Anterior cingulate cortex (tissue), 58 donors: ENCODE measurements at regions not wholly inside any gene's neighbourhood (a gene's known extent, or its start where the extent isn't known, plus 50 kb on each side); places are given as distances from the start of the nearest gene placed in this dataset.
A peak's percentile ranks its signal among the peaks of the same experiment; 100 is the strongest.

Source experiments
- DNase-seq, 58 donors: peaks; one replicate each; lab custom pipeline; 2025; lab: John Stamatoyannopoulos, UW

DNA sequence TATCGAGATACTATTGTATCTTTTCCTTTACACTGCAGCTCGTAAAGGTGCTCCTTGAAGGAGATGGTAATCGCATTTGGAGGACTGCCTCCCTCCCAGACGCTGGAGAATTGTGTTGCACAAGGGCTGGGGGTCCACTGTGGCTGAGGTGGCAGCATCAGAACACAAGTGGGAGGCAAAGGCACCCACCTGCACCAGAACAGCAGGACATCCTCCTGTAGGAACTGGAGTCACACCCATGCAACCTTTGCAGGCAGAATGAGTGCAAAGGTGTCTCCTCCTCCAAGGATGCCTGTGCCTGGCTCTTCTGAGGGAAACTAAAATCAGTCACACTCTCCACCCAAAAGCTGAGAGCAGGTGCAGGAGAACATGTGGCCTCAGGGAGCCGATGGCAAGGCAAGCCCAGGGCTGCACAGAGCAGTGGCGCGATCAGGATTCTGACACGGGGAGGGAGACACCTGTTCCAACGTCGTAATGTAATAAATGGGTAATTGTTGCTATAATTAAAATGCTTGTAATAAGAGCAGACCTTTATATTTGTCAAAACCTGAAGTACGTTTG is 1501.4 kb downstream of the TBC1D22A start:
- no peak for DNase-seq

DNA sequence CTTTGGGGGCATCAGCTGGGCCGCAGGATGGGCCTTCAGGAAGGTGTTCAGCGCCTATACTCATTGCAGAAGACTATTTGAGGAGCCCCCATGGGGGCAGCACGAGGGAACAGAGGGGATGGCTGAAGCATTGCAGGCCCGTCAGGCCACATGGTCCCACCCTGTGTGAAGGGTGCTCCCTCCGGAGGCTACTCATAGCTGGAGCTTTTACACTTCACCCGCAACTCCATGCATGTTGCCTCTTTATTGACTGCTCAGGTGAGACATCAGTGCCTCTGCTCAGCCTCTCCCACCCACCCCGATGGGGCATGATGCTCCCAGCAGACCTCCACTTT is 1500.9 kb downstream of the TBC1D22A start:
- no peak for DNase-seq

DNA sequence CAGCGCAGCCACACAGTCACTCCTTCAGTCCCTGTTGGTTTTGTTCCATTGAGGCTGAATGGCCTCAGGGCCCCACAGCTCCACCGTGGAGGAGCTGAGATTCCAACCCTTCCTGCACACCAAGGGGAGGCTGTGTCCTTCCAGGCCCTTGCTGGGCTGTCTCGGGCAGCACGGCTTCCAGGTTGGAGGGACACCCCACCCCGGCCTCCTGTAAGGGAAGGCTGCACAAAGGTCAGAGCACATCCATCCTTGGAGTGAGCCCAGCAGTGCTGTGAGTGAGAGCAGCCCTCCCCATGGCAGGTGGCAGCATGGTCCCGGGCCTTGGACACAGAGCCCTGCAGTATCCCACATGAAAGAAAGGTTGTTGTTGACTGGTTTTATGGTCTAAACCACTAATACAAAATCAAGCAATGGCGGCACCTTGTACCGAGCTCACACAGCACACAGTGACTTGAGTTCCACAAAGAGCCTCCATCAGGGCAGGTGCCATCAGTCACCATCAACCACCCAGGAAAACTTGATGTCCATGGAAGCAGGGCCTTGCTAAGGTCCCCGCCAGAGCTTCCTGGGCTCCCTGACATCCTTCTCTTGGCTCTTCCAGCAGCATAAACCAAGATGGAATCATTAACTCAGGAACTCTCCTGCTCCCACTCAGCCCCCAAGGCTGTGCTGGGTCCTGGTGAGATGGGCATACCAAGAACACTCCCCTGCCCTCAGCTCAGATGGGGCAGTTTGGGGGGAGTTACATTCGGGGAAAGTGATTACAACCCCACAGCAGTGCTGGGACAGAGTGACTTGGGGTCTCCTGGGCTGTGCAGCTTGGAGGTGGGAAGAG is 1500.4 kb downstream of the TBC1D22A start:
- no peak for DNase-seq

DNA sequence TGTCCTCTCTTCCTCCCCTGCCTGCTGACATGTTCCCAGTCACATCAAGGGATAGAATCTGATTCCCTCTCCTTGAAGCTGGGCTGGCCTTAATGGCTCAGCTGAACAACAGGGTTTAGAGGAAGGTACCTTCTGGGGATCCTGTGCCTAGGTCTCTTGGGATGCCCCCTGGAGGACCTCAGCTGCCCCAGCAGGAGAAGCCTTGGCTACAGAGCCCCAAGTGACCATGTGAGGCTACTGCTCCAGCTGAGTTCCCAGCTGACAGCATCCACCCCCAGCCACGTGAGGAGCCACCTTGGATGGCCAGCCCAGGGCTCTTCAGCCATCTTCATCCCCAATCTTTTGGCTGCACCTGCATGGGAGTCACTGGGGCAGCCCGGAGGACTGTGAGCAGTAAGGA is 1499.3 kb downstream of the TBC1D22A start:
- DNase-seq = no peak

DNA sequence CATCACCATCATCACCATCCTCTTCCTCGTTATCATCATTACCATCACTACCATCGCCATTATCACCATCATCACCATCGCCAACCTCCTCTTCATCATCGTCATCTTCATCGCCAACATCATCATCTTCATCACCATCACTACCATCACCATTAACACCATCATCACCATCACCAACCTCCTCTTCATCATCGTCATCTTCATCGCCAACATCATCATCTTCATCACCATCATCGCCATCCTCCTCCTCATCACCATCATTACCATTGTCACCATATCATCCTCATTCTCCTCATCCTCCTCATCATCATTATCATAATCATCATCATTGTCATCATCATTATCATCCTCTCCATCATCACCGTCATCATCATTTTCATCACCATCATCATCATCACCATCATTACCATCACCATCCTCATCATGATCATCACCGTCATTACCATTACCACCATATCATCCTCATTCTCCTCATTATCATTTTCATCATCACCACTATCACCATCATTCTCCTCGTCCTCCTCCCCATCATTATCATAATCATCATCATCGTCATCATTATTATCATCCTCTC is 1498.7 kb downstream of the TBC1D22A start:
- DNase-seq = no peak

DNA sequence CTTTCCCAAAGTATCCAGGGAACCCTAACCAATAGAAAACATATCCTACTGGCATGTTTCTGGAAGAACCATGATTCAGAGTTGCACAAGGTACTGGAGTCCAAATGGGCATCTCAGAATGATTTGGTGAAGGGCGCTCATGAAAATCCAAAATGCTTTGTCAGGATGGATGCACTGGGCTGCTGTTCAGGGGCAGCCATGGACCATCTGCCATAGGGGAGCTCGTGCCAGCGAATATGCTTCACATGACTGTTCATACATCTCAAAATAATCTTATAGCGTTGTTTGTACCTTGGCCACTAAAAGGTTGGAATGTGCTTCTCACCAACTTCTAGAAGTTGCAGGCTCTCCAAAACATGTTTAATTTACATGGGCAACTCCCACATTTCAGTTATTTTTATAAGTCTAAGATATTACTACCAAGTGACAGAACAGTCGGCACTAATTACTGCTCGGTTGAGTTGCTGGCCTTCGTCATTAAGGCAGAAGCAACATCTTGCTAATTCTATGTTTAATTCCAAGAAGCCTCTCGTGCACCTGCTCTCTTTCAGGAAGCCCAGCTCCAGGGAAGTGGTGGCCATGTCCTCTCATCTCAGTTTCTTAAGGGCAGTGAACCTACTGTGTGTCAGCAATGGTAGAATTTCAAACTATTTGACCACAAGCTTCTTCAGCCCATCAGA is 1497.7 kb downstream of the TBC1D22A start:
- DNase-seq = no peak

DNA sequence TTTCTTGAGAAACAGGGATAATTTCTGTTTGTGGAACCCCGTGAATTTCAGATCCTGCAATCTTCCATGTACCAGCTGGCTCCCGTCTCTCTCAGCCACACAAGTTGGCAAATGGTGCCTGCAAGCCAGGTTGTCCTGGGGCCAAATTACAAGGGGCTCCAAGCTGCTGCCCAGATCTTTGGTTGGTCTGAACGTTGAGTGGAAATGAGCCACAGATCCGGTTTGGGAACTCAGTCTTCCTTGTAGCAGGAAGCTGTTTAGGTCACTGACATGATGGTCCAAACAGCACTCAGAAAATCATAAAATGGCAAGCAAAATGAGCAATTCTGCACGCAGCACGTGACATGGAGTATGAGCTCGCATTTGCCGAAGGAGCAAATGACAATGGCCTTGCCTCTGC is 1496.4 kb downstream of the TBC1D22A start:
- DNase-seq = no peak

DNA sequence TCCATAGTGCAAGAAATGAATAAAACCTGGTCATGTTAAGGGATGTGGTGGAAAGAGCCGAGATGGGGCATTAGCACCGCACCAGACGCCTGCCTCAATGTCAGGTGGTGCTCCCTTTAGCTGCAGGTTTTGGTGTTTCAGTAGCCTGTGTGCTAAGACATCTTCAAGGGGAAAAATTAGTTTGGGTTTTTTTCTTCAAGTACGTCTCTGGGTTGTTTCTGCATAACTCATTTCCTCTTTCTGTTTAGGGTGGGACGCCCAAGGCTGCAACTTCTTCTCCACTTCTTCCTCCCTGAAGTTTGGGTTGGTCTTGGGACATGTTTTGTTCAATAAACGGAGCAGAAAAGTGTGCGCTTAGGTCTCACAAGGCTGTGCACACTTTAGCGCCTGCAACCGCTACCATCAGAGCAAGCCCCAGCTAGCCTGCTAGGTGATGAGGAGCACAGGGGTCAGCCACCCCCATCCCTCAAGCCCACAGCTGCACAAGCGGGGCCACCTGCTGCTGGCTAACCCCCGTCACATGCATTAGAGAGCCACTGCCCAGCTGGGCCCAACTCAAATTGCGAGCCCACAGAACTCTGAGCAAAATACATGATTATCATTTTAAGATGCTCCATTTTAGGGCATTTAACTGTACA is 1495.7 kb downstream of the TBC1D22A start:
- DNase-seq = no peak

DNA sequence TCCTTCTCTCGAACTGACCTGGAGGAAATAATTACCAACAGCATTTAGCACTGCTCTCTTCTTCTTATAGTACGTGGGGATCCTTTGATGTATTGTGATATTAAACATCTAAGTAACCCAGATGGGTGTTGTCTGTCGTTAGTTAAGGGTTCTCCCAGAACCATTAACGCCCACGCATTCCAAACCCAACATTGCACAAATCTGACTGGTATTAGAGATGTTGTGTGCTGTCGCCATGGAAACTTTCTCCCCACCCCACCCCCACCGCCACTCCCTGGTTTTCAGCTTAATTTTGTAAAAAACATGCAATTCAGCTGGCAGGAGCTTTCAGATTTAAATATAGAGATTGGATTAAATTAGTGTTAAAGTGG is 1495.2 kb downstream of the TBC1D22A start:
- DNase-seq = peak in 3 of 58 donors; percentile 7 to 14 (median 10)

DNA sequence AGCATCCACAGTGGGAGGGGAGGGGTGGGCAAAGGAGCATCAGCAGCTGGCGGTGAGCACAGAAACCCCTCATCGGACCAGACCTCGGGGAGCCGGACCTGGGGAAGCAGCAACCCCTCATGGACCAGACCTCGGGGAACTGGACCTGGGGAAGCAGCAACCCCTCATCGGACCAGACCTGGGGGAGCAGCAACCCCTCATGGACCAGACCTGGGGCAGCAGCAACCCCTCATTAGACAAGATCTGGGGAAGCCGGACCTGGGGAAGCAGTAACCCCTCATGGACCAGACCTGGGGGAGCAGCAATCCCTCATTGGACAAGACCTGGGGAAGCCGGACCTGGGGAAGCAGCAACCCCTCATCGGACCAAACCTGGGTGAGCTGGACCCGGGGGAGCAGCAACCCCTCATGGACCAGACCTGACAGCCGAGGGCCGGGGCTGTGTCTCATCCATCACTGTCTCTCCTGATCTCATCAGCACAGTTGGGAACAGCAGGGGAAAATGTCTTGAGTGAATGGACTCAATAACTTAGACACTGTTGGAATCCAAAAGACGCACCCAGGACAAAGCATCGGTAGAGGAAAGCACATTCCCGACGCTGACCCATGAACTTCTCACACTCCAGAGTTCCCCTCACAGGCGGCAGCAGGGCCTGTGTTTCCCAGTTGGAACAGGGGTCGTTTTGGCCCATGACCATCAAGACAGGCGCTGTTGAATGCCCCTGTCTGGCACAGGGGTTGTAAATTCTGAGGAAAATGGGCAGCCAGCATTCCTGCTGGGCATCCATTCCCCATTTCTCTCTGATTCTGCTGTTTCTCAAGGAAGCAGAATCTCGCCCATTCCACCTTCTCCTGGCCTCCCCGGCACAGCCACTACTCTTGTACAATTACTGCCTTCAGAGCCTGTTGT is 1494.6 kb downstream of the TBC1D22A start:
- no peak for DNase-seq

DNA sequence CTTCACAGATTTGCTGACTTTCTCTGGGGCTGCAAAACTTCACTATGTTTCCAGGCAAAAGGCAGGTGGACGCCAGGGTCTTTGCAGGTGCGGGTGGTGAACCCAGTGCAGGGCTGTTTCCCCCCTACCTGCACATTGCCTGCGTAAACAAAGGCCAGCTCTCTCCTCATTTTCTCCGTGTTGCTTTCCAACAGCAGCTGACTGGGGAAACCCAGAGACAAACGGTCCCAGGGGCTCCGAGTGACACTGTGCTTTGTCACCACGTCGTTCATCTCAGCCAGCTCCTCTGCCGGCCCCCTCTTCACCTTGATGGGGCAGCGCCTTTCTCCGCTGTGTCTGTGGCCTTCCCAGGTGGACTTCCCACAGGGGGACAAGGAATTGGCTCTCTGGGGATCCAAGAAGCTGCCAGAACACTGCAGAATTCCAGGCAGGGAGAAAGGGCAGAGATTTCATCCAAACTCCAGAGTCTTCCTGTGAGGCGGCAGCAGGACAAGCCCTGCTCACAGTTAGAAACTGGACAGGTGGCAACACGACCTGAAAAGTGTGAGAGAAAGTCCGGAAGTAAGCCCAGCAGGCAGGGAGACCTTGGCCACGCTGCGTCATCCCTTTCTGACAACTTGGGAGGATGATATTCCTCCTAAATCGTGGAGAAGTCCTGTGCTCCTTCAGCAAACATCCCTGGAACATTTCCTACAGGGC is 1493.7 kb downstream of the TBC1D22A start:
- DNase-seq = no peak

DNA sequence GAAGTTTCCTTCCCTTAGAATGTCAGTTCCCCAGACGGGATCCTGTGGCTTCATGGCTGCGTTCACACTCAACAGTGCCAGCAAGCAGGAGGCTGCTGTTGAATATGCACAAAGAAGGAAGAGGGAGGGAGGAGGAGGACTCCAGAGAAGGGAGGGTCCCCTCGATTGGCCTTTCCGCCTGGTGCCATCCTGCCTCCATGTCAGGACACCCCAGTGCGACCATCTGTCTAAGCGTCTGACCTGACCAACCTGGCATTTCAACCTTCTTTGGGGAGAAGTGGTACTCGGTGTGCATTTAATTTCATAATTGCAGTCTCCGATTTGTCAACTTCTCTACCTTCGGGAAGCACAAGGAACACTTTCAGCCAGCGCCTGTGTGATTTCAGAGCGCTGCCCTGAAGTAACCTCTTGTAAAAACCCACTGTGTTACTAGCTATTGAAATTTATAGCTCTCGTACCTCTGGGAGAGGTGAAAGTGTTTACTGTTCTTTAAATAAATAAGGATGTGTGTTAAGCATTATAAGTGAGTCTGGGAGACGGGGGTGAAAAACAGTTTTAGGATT is 1491.9 kb downstream of the TBC1D22A start:
- DNase-seq = peak in 7 of 58 donors; percentile 5 to 54 (median 28)

DNA sequence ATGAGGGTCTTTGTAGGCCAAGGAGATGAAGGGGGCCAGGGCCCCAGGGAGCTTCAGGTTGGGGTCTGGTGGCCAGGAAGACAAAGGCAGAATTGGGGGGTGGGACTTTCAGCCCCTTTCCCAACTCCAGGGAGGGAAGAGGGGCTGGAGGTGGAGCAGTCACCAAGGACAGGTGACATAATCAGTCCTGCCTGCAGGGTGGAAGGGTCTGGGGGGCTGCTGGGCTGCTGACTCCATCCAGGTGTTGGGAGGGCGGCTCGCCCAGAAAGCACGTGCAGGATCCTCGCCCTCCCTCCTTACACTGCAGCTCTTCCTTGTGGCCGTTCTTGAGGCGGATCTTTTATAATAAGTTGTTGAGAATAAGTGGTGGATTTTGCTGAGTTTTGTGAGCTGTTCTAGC is 1491.1 kb downstream of the TBC1D22A start:
- no peak for DNase-seq

DNA sequence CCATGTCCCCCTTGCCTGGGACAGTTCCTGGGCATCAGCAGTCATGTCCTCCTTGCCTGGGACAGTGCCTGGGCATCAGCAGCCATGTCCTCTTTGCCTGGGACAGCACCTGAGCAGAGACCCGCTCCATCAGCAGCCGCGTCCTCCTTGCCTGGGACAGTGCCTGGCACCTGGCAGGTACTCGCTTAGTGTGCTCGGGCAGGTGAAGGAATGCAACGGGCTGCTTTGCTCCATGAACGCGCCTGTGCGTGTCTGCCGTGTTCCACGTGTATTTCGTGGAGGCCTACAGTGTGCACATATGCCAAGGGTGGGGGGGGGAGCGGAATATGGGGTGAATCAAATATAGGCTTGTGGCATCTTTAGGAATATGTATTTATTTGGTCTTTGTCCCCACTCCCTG is 1490.7 kb downstream of the TBC1D22A start:
- DNase-seq = no peak

DNA sequence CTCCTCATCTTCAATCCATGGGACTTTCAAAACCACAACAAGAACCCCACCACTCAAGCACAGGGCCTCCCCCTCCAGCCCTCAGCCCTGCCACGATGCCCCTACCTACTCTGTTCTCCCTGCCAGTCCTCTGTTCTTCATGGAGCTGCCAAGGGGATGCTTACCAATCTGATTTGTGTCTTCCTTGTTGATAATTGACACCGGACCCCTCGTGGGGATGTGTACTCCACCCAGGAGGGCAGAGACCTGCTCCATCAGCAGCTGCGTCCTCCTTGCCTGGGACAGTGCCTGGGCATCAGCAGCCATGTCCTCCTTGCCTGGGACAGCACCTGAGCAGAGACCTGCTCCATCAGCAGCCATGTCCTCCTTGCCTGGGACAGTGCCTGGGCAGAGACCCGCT is 1489.2 kb downstream of the TBC1D22A start:
- DNase-seq = no peak

DNA sequence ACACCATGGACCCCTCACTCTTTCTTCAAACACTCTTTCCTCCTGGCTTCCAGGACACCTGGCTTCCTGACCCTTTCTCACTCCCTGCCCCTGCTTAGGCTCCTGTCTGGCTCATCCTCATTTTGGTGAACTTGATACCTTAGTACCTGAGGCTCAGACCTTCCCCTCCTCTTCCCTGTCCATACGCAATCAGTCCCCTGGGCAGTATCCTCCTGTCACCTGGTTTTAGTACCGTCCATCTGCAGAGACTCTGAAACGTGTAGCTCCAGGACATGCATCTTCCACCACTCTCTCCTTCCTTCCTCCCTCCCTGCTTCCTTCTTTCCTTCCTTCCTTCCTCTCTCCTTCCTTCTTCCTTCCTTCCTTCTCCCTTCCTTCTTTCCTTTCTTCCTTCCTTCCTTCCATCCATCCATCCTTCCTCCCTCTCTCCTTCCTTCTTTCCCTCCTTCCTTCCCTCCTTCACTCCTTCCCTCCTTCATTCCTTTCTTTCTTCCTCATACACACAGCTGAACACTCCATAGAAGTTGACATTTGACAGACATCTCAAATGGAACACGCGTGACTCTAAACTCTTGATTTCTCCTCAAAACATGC is 1488.6 kb downstream of the TBC1D22A start:
- no peak for DNase-seq

DNA sequence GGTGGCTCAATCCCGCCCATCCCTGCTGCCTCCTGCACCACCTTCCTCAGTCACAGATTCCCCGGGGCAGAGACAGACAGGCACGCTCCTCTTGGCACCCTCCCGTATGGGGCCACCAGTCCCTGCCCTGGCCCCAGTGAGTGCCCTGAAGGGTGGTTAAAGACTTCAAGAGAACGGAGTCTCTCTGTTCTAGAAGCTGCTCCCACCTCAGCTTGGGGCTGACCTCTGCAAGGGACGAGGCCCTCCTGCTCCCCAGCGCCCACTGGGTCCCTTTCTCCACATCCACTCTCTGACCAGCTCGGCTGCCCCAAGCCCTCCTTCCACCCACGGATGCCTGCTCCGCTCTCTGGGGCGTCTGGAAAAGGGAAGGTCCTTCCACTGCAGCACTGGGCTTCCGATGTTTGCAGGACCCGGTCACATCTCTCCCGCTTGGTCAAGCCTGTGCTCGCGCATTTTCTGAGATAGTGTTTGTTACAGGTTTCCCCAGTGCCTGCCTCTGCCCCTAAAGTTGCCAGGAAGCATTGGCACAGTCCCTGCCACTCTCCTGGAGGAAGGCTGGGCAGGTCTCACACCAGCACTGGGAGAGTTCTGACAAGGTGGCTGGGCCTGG is 1487.9 kb downstream of the TBC1D22A start:
- DNase-seq = no peak

DNA sequence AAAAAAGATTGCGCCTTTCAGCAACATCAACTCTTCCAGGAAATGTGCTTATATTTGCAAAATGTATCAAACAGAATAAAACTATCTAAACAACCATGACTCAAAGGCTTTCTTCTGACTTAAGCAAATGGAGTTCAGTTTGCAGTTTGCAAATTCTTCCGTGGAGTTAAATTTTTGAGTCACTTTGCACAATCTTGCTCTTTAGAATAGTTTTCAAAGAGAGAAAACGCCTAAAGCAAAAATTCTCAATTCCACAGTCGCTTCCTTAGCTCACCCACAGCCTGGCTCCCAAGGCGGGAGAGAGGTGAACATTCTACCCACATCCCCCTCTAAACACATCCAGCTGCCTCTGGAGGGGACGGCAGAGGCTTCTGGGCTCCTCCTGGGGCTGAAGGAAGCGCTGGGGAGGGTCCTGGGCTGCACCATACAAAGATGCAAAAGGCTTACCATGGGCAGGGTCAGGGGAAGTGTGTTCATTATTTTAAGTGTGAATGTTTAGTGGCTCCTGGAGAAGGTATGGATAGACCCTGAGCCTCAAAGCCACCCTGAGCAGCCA is 1487.3 kb downstream of the TBC1D22A start:
- DNase-seq = no peak
